ENCODE measurements at regions not wholly inside any gene's neighbourhood (a gene's known extent, or its start where the extent isn't known, plus 50 kb on each side); places are given as distances from the start of the nearest gene placed in this dataset.

DNA sequence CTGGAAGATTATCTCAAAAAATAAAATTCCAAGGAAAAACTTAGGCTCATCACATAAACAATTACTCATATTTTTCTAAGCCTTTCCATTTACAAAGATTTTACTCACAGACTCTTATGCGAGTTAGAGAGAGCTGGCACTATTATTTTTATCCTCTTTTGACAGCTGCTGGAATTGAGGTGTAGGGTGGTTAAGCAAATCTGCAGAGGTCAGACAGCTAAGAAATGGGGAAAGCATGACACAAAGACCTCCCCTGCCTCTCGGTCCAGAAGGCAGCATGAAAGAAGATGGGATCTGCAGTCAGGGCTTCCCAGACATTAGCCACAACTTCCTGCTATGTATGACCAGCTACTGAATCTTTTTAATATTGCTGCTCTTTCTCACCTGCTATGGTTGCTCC, 89.9 kb upstream of the CPEB2 start:
- H3K9ac ChIP-seq: no peak overlapping the region
- H3K9me3 ChIP-seq (ENCODE audit: control insufficient read depth, low read length): no peaks in the 10 kb centered on the region
- H3K27ac ChIP-seq: no peak overlapping the region
- no peak overlapping the region for H2AFZ ChIP-seq
- no peaks in the 10 kb centered on the region for H3K36me3 ChIP-seq (ENCODE audit: control insufficient read depth, insufficient read depth, low read length)
- no peaks in the 10 kb centered on the region for H3K4me1 ChIP-seq
- H3K4me2 ChIP-seq (ENCODE audit: low read length): no peak overlapping the region
- no peak overlapping the region for H3K4me3 ChIP-seq (ENCODE audit: low read depth, low read length)
- no peaks in the 10 kb centered on the region for H3K79me2 ChIP-seq
- TF ChIP-seq, protein P1, sequence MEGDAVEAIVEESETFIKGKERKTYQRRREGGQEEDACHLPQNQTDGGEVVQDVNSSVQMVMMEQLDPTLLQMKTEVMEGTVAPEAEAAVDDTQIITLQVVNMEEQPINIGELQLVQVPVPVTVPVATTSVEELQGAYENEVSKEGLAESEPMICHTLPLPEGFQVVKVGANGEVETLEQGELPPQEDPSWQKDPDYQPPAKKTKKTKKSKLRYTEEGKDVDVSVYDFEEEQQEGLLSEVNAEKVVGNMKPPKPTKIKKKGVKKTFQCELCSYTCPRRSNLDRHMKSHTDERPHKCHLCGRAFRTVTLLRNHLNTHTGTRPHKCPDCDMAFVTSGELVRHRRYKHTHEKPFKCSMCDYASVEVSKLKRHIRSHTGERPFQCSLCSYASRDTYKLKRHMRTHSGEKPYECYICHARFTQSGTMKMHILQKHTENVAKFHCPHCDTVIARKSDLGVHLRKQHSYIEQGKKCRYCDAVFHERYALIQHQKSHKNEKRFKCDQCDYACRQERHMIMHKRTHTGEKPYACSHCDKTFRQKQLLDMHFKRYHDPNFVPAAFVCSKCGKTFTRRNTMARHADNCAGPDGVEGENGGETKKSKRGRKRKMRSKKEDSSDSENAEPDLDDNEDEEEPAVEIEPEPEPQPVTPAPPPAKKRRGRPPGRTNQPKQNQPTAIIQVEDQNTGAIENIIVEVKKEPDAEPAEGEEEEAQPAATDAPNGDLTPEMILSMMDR (IDR thresholded peaks at IDR 0.05): no peak
- H3K27me3 ChIP-seq (ENCODE audit: control insufficient read depth, insufficient read depth, low read length): no peaks in the 10 kb centered on the region

DNA sequence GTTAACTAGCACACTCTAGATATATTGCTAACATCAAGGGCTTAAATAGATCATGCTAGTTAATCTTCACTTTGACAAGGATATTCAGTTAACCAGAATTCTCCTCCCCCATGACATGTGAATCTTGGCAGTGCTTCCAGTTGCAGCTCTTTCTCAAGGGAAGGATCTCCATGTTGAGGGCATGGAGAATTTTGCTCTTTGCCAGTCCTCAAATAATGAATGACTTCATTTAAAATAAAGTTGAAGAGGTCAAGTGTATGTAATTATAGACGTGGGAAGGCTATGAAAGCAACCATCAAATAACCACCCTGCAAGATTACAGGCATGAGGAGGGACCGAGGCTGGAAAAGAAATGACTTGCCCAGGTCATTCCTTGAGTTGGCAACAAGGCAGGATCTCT, 87.3 kb upstream of the CPEB2 start:
- no peak overlapping the region for H3K27ac ChIP-seq
- no peak overlapping the region for H3K4me3 ChIP-seq (ENCODE audit: low read depth, low read length)
- no peaks in the 10 kb centered on the region for H3K36me3 ChIP-seq (ENCODE audit: control insufficient read depth, insufficient read depth, low read length)
- no peaks in the 10 kb centered on the region for H3K79me2 ChIP-seq
- no peaks in the 10 kb centered on the region for H3K4me1 ChIP-seq
- no peaks in the 10 kb centered on the region for H3K27me3 ChIP-seq (ENCODE audit: control insufficient read depth, insufficient read depth, low read length)
- H2AFZ ChIP-seq: no peak overlapping the region
- H3K9me3 ChIP-seq (ENCODE audit: control insufficient read depth, low read length): no peaks in the 10 kb centered on the region
- H3K9ac ChIP-seq: no peak overlapping the region
- no peak overlapping the region for H3K4me2 ChIP-seq (ENCODE audit: low read length)
- TF ChIP-seq, protein P1 (IDR thresholded peaks at IDR 0.05): no peak

DNA sequence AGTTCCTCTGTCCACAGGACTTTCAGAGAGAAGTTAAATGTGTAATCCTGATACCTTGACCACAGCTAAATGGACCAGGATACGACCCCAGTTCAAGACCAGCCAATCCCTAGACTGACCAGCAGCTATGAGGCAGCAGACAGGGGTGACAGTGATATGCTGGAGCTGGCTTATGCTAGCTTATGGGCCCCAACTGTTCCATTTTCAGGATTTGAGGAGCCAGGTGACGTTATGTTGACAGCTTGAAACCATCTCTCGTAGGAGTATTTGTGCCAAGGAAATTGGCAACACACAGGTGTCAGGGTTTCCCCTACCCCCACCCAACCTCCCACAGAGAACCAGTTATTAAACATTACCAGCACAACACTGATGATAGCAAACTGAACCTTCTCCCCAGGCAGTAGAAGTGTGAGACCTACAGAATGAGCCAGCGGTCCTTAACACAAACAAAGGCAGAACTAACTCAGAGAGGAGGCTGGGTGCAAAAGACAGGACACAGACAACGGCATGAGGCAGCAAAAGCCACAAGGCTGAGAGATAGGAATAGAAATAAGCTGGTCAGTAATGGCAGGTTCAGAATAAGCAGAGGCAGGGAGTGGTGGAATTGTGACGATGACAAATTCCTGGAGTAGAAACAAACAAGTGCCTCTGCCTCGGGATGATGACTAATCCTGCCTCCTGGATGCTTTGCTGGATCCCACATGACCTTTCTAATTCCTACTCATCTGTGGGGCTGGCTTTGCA, 85.6 kb upstream of the CPEB2 start:
- Histone ChIP-seq H2AFZ (no peak overlapping the region), H3K9me3 (ENCODE audit: control insufficient read depth, low read length) (no peaks in the 10 kb centered on the region), H3K36me3 (ENCODE audit: control insufficient read depth, insufficient read depth, low read length) (no peaks in the 10 kb centered on the region), H3K9ac (no peak overlapping the region), H3K4me1 (no peaks in the 10 kb centered on the region), H3K79me2 (no peaks in the 10 kb centered on the region), H3K27ac (no peak overlapping the region), H3K4me3 (ENCODE audit: low read depth, low read length) (no peak overlapping the region), H3K4me2 (ENCODE audit: low read length) (no peak overlapping the region), H3K27me3 (ENCODE audit: control insufficient read depth, insufficient read depth, low read length) (no peaks in the 10 kb centered on the region)
- TF ChIP-seq, protein P1 (IDR thresholded peaks at IDR 0.05): no peak

DNA sequence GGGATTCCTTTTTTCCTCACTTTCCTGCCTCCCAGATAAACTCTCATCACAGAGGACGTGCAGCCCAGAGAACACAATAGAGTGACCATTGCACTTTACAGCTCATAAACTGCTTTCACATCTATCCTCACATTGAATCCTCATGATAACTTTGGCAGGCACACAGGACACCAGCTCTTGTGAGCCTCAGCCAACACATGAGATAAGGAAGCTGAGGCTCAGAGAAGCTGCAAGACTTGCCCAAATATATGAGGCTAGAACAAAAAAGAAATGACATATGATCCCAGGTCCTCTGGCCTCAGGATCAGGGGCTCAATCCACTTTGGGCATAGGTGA, 85.0 kb upstream of the CPEB2 start:
- TF ChIP-seq, protein P1 (IDR thresholded peaks at IDR 0.05): no peak
- no peaks in the 10 kb centered on the region for H3K9me3 ChIP-seq (ENCODE audit: control insufficient read depth, low read length)
- no peak overlapping the region for H3K9ac ChIP-seq
- H3K79me2 ChIP-seq: no peaks in the 10 kb centered on the region
- H2AFZ ChIP-seq: no peak overlapping the region
- no peak overlapping the region for H3K4me2 ChIP-seq (ENCODE audit: low read length)
- no peak overlapping the region for H3K27ac ChIP-seq
- no peaks in the 10 kb centered on the region for H3K27me3 ChIP-seq (ENCODE audit: control insufficient read depth, insufficient read depth, low read length)
- H3K4me3 ChIP-seq (ENCODE audit: low read depth, low read length): no peak overlapping the region
- no peaks in the 10 kb centered on the region for H3K4me1 ChIP-seq
- H3K36me3 ChIP-seq (ENCODE audit: control insufficient read depth, insufficient read depth, low read length): no peaks in the 10 kb centered on the region

DNA sequence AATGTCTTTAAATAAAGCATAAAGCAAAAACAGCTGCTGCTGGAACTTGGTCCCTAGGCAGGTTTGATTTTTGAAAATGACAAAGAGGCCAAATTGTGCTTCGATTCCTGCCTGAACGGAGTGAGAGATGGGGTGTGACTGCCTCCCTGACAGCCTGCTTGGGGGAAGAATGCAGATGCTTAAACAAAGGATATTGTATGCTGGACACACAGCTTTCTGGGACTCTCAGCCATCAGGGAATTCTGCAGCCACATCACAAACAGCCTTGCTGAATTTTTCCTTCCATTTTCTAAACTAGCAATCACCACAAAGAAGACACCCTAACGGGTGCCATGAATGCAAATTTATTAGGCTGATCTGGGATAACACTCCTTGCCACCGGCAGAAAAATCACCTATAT, 83.9 kb upstream of the CPEB2 start:
- Histone ChIP-seq H3K27me3 (ENCODE audit: control insufficient read depth, insufficient read depth, low read length) (no peaks in the 10 kb centered on the region), H3K79me2 (no peaks in the 10 kb centered on the region), H3K4me1 (no peaks in the 10 kb centered on the region), H3K4me2 (ENCODE audit: low read length) (no peak overlapping the region), H3K36me3 (ENCODE audit: control insufficient read depth, insufficient read depth, low read length) (no peaks in the 10 kb centered on the region), H3K9me3 (ENCODE audit: control insufficient read depth, low read length) (no peaks in the 10 kb centered on the region), H3K4me3 (ENCODE audit: low read depth, low read length) (no peak overlapping the region), H3K27ac (no peak overlapping the region), H2AFZ (no peak overlapping the region), H3K9ac (no peak overlapping the region)
- TF ChIP-seq, protein P1 (IDR thresholded peaks at IDR 0.05): no peak
